HepG2 (cell line): ENCODE measurements at regions not wholly inside any gene's neighbourhood (a gene's known extent, or its start where the extent isn't known, plus 50 kb on each side); places are given as distances from the start of the nearest gene placed in this dataset.

Source experiments
- ATAC-seq: fragments of 200-7000 bp; cut with Tn5 transposase; 3 replicates; pipeline ENCODE4 v1.9.1; 2020; ENCODE audit warnings: mild to moderate bottlenecking, moderate library complexity
- BruUV-seq: library from RNA; stranded (reverse); fragments of 400-500 nt; replicated peaks from 2 replicates; lab custom pipeline; 2021; lab: Mats Ljungman, UMichigan
- CTCF ChIA-PET: fragments of 300-600 bp; formaldehyde crosslinking; extraction: SDS; loops from one replicate; lab custom pipeline; 2021; ENCODE audit warnings: low total read pairs, inconsistent platforms, low intra/inter-chr PET ratio; lab: Yijun Ruan, JAX
- POLR2A ChIA-PET: fragments of 350-600 bp; sonication (Branson Sonifier 250); formaldehyde crosslinking; loops from one replicate; lab custom pipeline; 2020; ENCODE audit warnings: antibody characterized with exemption, inconsistent platforms; lab: Yijun Ruan, JAX
- DNase-seq: peaks from one replicate; pipeline ENCODE4 v3.0.0-alpha.2; 2015; ENCODE audit warnings: low spot score
- FAIRE-seq: peaks from 3 replicates; lab custom pipeline; 2011; peaks lifted over from hg19 to GRCh38; lab: Jason Lieb, UNC
- H2AFZ ChIP-seq: one replicate; pipeline ENCODE4 v1.6.1; 2011; ENCODE audit warnings: low read length, inconsistent platforms
- H3K27ac ChIP-seq: fragments of 300-600 bp; 3 replicates; pipeline ENCODE4 v1.8.0; 2011; ENCODE audit warnings: mixed run types, mild to moderate bottlenecking, mixed read lengths, low read length, inconsistent platforms; ENCODE audit not compliant: insufficient read depth; ENCODE audit errors: extremely low read length
- H3K27me3 ChIP-seq, 2 experiments: fragments of 200-600 bp in 1 of 2; 2 replicates in 1 of 2; 3 replicates in 1 of 2; pipeline versions ENCODE4 v1.6.0 to v1.8.0; 2011; ENCODE audit warnings: low read length in 2 of 2, mild to moderate bottlenecking in 2 of 2, moderate library complexity in 2 of 2, inconsistent platforms in 1 of 2; ENCODE audit not compliant: insufficient read depth in 2 of 2, control insufficient read depth in 1 of 2
- H3K36me3 ChIP-seq, 2 experiments: fragments of 200-600 bp in 1 of 2; replicated peaks in 1 of 2; 2 replicates in 1 of 2; 3 replicates in 1 of 2; pipeline versions ENCODE4 v1.5.1 to v1.8.0; 2011; ENCODE audit warnings: low read length in 2 of 2, inconsistent platforms in 1 of 2; ENCODE audit not compliant: insufficient read depth in 2 of 2, control insufficient read depth in 1 of 2
- H3K4me1 ChIP-seq: 2 replicates; pipeline ENCODE4 v1.5.1; 2012; ENCODE audit warnings: low read length, inconsistent platforms; ENCODE audit not compliant: insufficient read depth
- H3K4me2 ChIP-seq: 2 replicates; pipeline ENCODE4 v1.6.0; 2011; ENCODE audit warnings: low read depth, low read length, inconsistent platforms
- H3K4me3 ChIP-seq, 3 experiments: fragments of 200-600 bp in 1 of 3; sonication (generic), shearing (Covaris generic) in 1 of 3; replicated peaks in 1 of 3; 2 replicates each; pipeline ENCODE4 v1.5.1; 2011 to 2016; ENCODE audit warnings: low read length in 3 of 3, inconsistent platforms in 2 of 3, low read depth in 2 of 3, mild to moderate bottlenecking in 2 of 3, control low read depth in 1 of 3, mixed read lengths in 1 of 3; ENCODE audit not compliant: insufficient read depth in 1 of 3
- H3K79me2 ChIP-seq: one replicate; pipeline ENCODE4 v1.6.1; 2011; ENCODE audit warnings: low read length, inconsistent platforms; ENCODE audit not compliant: insufficient read depth
- H3K9ac ChIP-seq: 2 replicates; pipeline ENCODE4 v1.6.0; 2011; ENCODE audit warnings: mild to moderate bottlenecking, low read depth, low read length, inconsistent platforms; ENCODE audit not compliant: insufficient read depth
- H3K9me3 ChIP-seq: 2 replicates; pipeline ENCODE4 v1.5.1; 2012; ENCODE audit warnings: mild to moderate bottlenecking, low read length
- H4K20me1 ChIP-seq: 2 replicates; pipeline ENCODE4 v1.6.0; 2011; ENCODE audit warnings: inconsistent platforms, mild to moderate bottlenecking, low read length, moderate library complexity; ENCODE audit not compliant: insufficient read depth
- AHR ChIP-seq: IDR thresholded peaks from 2 replicates; pipeline ENCODE4 v1.6.1; 2018; ENCODE audit warnings: missing genetic modification reagents, missing compliant biosample characterization
- ATAD3A ChIP-seq: sonication (generic); formaldehyde crosslinking; IDR thresholded peaks from 2 replicates; pipeline ENCODE4 v1.4.0; 2020; ENCODE audit warnings: missing genetic modification reagents
- MED8 ChIP-seq: sonication (generic); formaldehyde crosslinking; IDR thresholded peaks from 2 replicates; pipeline ENCODE4 v1.8.1; 2023; ENCODE audit warnings: mild to moderate bottlenecking, missing genetic modification reagents; ENCODE audit not compliant: insufficient replicate concordance
- NFIC ChIP-seq: IDR thresholded peaks from 2 replicates; pipeline ENCODE4 v1.6.1; 2012; ENCODE audit warnings: mild to moderate bottlenecking, low read length, inconsistent platforms
- RCOR2 ChIP-seq: IDR thresholded peaks from 2 replicates; pipeline ENCODE4 v1.6.1; 2016; ENCODE audit warnings: missing biosample characterization, missing genetic modification reagents
- TRIM24 ChIP-seq: sonication (generic); formaldehyde crosslinking; IDR thresholded peaks from 2 replicates; pipeline ENCODE4 v1.8.0; 2022; ENCODE audit warnings: mild to moderate bottlenecking, missing genetic modification reagents
- U2AF2 ChIP-seq: fragments of 200-400 bp; formaldehyde crosslinking; IDR thresholded peaks from 2 replicates; pipeline ENCODE4 v1.6.1; 2017; ENCODE audit warnings: low read depth, mild to moderate bottlenecking, low read length
- ZFP1 ChIP-seq: IDR thresholded peaks from 2 replicates; pipeline ENCODE4 v1.6.1; 2016
- ZKSCAN1 ChIP-seq: fragments of 150-350 bp; IDR thresholded peaks from 2 replicates; pipeline ENCODE4 v1.6.1; 2014; ENCODE audit warnings: low read length
- ZNF143 ChIP-seq: sonication (generic); formaldehyde crosslinking; IDR thresholded peaks from 2 replicates; pipeline ENCODE4 v1.4.0; 2020; ENCODE audit warnings: missing genetic modification reagents
- ZNF180 ChIP-seq: sonication (generic); formaldehyde crosslinking; IDR thresholded peaks from 2 replicates; pipeline ENCODE4 v1.4.0; 2020; ENCODE audit warnings: low read depth, missing genetic modification reagents, borderline replicate concordance
- ZNF335 ChIP-seq: sonication (generic); formaldehyde crosslinking; IDR thresholded peaks from 2 replicates; pipeline ENCODE4 v1.4.0; 2020; ENCODE audit warnings: missing genetic modification reagents
- ZNF34 ChIP-seq: sonication (generic); formaldehyde crosslinking; IDR thresholded peaks from 2 replicates; pipeline ENCODE4 v1.4.0; 2020; ENCODE audit warnings: mild to moderate bottlenecking, missing genetic modification reagents, borderline replicate concordance
- ZNF383 ChIP-seq: sonication (generic); formaldehyde crosslinking; IDR thresholded peaks from 2 replicates; pipeline ENCODE4 v1.4.0; 2020; ENCODE audit warnings: missing genetic modification reagents, mild to moderate bottlenecking, borderline replicate concordance
- ZNF572 ChIP-seq: sonication (generic); formaldehyde crosslinking; IDR thresholded peaks from 2 replicates; pipeline ENCODE4 v1.5.1; 2020; ENCODE audit warnings: mild to moderate bottlenecking, missing genetic modification reagents
- ZNF709 ChIP-seq: sonication (generic); formaldehyde crosslinking; IDR thresholded peaks from 2 replicates; pipeline ENCODE4 v1.5.0; 2020; ENCODE audit warnings: mild to moderate bottlenecking, missing genetic modification reagents
- ZNF766 ChIP-seq: sonication (generic); formaldehyde crosslinking; IDR thresholded peaks from 2 replicates; pipeline ENCODE4 v1.5.0; 2020; ENCODE audit warnings: missing genetic modification reagents, borderline replicate concordance
- ZSCAN30 ChIP-seq: sonication (generic); formaldehyde crosslinking; IDR thresholded peaks from 2 replicates; pipeline ENCODE4 v1.5.0; 2020; ENCODE audit warnings: mild to moderate bottlenecking, missing genetic modification reagents
- WGBS: methylation state at CpG from one replicate; pipeline ENCODE4 v1.1.6; 2017; ENCODE audit warnings: low lambda C conversion rate; 5-methylcytosine and 5-hydroxymethylcytosine counted together
- in situ Hi-C: cut with HindIII; loops from 2 replicates; pipeline ENCODE4 v1.10.0; 2017; ENCODE audit warnings: low pct_unique_long_range_greater_than_20kb; ENCODE audit not compliant: extremely low pct_ligation_motif_present
- intact Hi-C: fragments of 100-400 bp; cut with micrococcal nuclease; formaldehyde crosslinking; loops from one replicate; pipeline ENCODE4 v1.10.0; 2022; ENCODE audit not compliant: unreplicated experiment
- TF ChIP-seq, protein P1 (sequence below): IDR thresholded peaks from 2 replicates; pipeline ENCODE4 v1.6.1; 2016; ENCODE audit warnings: missing compliant biosample characterization, missing genetic modification reagents, borderline replicate concordance
- TF ChIP-seq, protein P2 (sequence below): IDR thresholded peaks from 2 replicates; pipeline ENCODE4 v1.6.1; 2016; ENCODE audit warnings: mild to moderate bottlenecking, missing biosample characterization, missing genetic modification reagents
- TF ChIP-seq, protein P3 (sequence below): sonication (generic); formaldehyde crosslinking; IDR thresholded peaks from 2 replicates; pipeline ENCODE4 v1.4.0; 2020; ENCODE audit warnings: low read depth, mild to moderate bottlenecking, missing genetic modification reagents
- TF ChIP-seq, protein P4 (sequence below): sonication (generic); formaldehyde crosslinking; IDR thresholded peaks from 2 replicates; pipeline ENCODE4 v1.4.0; 2020; ENCODE audit warnings: missing genetic modification reagents

DNA sequence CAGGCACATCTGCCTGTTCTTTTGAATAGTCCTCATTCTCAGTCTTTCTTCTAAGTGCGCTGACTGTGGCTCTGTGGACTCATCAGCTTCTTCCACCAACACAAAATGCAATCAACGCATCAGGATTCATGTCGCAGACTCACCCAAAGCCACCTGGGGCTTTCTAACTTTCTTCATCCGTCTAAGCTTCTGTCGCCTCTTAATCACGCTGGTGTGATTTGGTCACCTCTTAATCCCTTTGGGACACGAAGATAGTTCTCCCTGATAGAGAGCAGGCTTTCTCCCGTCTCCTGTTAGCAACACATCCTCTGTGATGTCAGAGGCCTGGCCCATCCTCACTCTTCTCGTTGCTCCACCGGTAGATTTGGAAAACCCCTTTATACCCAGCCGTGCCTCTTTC lies 78.0 kb upstream of the FOXQ1 start:
- BruUV-seq = no TSS peak
- CTCF ChIA-PET = no interaction called here

DNA sequence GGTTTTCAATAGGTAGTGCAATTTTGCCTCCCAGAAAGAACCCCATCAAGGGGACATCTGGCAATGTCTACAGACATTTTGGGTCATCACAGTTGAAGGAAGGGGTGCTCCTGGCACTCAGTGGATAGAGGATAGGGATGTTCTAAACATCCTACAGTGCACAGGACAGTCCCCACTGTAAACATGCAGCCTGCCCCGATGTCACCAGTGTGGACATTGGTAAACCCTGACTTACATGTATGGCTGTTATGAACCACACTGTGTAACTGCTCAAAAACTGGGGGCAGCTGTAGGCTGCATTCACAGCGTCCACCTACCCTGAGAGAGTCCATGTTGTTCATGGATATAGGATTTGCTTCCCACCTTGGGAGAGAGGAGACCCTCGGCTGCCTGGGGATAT lies 79.3 kb upstream of the FOXQ1 start:
- Histone ChIP-seq H2AFZ (no peak overlapping the region), H3K9ac (no peak overlapping the region), H3K4me3 (no peak overlapping the region), H3K27ac (no peak overlapping the region), H3K4me2 (no peak overlapping the region), H3K27me3 (no peaks in the 10 kb centered on the region; a peak in 1 of 5 replicates), H3K79me2 (peaks cover 4% of the 10 kb centered on the region), H3K36me3 (no peaks in the 10 kb centered on the region), H3K9me3 (no peaks in the 10 kb centered on the region), H3K4me1 (peaks cover 54% of the 10 kb centered on the region), H4K20me1 (no peaks in the 10 kb centered on the region)
- ATAC-seq = no peak
- intact Hi-C loops = no loop called here
- ChIA-PET CTCF (no interaction called here), POLR2A (interaction anchor here (10.5 kb wide), 1 partner anchor 81 kb away, joined by 354 read pairs; the partner anchor contains the start of gene FOXQ1)
- BruUV-seq = no TSS peak
- in situ Hi-C loops = no loop called here
- TF ChIP-seq ZSCAN30 (CRISPR knock-in tag) (no peak), ATAD3A (CRISPR knock-in tag) (no peak), MED8 (CRISPR knock-in tag) (no peak), ZNF180 (CRISPR knock-in tag) (no peak), ZNF34 (CRISPR knock-in tag) (0 out of 2 replicates have a peak, but pooled peaks have one; percentile 78), ZNF572 (0 out of 2 replicates have a peak, but pooled peaks have one; percentile 54), U2AF2 (no peak)
- TF ChIP-seq, protein P1, sequence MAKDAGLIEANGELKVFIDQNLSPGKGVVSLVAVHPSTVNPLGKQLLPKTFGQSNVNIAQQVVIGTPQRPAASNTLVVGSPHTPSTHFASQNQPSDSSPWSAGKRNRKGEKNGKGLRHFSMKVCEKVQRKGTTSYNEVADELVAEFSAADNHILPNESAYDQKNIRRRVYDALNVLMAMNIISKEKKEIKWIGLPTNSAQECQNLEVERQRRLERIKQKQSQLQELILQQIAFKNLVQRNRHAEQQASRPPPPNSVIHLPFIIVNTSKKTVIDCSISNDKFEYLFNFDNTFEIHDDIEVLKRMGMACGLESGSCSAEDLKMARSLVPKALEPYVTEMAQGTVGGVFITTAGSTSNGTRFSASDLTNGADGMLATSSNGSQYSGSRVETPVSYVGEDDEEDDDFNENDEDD (CRISPR knock-in tag) = no peak
- TF ChIP-seq, protein P2, sequence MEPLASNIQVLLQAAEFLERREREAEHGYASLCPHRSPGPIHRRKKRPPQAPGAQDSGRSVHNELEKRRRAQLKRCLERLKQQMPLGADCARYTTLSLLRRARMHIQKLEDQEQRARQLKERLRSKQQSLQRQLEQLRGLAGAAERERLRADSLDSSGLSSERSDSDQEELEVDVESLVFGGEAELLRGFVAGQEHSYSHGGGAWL (CRISPR knock-in tag) = no peak
- no peak for DNase-seq
- 94% methylated on average over 2 of the region's 3 CpGs for WGBS
- no peak for FAIRE-seq

More for the DNA sequence above, 78.0 kb upstream of the FOXQ1 start:
- Histone ChIP-seq H3K9ac (no peak overlapping the region), H3K4me3 (no peak overlapping the region), H3K36me3 (no peaks in the 10 kb centered on the region), H3K27ac (no peak overlapping the region), H3K9me3 (no peaks in the 10 kb centered on the region), H3K27me3 (no peaks in the 10 kb centered on the region), H4K20me1 (no peaks in the 10 kb centered on the region), H3K4me1 (peaks cover 40% of the 10 kb centered on the region), H3K79me2 (no peaks in the 10 kb centered on the region), H2AFZ (no peak overlapping the region)
- intact Hi-C loops (no loop called here), in situ Hi-C loops (no loop called here)
- no peak for ATAC-seq
- POLR2A ChIA-PET = no interaction called here
- no peak for FAIRE-seq
- DNase-seq = no peak
- WGBS = 96% methylated on average over 11 of the region's 11 CpGs
- no peak for TF ChIP-seq ZKSCAN1
- TF ChIP-seq ZFP1 (CRISPR knock-in tag) = no peak
- no peak for TF ChIP-seq ZNF143
- TF ChIP-seq ZNF383 (CRISPR knock-in tag) = no peak
- TF ChIP-seq ZNF766 (CRISPR knock-in tag) = no peak
- TF ChIP-seq ZNF709 = no peak
- TF ChIP-seq, protein P3, sequence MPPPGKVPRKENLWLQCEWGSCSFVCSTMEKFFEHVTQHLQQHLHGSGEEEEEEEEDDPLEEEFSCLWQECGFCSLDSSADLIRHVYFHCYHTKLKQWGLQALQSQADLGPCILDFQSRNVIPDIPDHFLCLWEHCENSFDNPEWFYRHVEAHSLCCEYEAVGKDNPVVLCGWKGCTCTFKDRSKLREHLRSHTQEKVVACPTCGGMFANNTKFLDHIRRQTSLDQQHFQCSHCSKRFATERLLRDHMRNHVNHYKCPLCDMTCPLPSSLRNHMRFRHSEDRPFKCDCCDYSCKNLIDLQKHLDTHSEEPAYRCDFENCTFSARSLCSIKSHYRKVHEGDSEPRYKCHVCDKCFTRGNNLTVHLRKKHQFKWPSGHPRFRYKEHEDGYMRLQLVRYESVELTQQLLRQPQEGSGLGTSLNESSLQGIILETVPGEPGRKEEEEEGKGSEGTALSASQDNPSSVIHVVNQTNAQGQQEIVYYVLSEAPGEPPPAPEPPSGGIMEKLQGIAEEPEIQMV (CRISPR knock-in tag) = no peak
- no peak for TF ChIP-seq TRIM24 (CRISPR knock-in tag)
- no peak for TF ChIP-seq RCOR2 (CRISPR knock-in tag)
- TF ChIP-seq AHR (CRISPR knock-in tag) = no peak
- no peak for TF ChIP-seq ZNF335 (CRISPR knock-in tag)
- TF ChIP-seq NFIC = no peak
- TF ChIP-seq, protein P4, sequence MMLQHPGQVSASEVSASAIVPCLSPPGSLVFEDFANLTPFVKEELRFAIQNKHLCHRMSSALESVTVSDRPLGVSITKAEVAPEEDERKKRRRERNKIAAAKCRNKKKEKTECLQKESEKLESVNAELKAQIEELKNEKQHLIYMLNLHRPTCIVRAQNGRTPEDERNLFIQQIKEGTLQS (CRISPR knock-in tag) = no peak
- TF ChIP-seq, all 625 proteins: peak for 0
- H3K4me2 ChIP-seq = no peak overlapping the region
